ENCODE measurements at regions not wholly inside any gene's neighbourhood (a gene's known extent, or its start where the extent isn't known, plus 50 kb on each side); places are given as distances from the start of the nearest gene placed in this dataset.
"Not testable (repeated sequence)": the region's sequence is repeated elsewhere in the genome, so short reads cannot be mapped to it uniquely, and the experiment has no call there.

DNA sequence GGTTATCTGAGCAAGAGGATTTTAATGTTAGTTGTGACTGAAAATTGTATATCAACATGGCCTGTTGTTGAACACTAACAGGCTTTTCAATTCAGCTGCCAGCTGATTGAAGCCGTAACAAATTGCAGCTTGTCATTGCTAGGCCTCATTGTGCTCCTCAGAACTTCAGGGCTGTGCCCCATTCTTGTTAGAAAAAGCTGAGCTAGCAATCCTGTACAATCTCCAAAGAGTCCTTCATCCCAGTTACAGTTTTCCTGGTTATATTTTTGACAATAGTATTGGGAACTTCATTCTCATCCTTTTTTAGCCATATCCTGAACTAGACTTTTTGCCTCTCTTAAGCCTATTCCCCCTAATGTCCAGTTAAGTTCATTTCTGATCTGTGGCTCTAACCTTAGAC is 564.1 kb upstream of the ATXN7L3B start:
- DNase-seq (ENCODE audit: low spot score in 2 of 2) = no peak
- Histone ChIP-seq H3K27ac (peak overlapping the region in 1 of 4 donors; percentile 11), H3K4me1 (no peaks in the 10 kb centered on the region), H3K9me3 (peaks cover 0 to 4% (median 0%) of the 10 kb centered on the region in 4 donors), H3K4me3 (no peak overlapping the region), H3K36me3 (no peaks in the 10 kb centered on the region), H3K27me3 (no peaks in the 10 kb centered on the region)
- 44 to 52% methylated on average over 1 of the region's 1 CpG for WGBS, 2 donors
- TF ChIP-seq EP300 (IDR thresholded peaks at IDR 0.05) = no peak
- TF ChIP-seq, protein P1, sequence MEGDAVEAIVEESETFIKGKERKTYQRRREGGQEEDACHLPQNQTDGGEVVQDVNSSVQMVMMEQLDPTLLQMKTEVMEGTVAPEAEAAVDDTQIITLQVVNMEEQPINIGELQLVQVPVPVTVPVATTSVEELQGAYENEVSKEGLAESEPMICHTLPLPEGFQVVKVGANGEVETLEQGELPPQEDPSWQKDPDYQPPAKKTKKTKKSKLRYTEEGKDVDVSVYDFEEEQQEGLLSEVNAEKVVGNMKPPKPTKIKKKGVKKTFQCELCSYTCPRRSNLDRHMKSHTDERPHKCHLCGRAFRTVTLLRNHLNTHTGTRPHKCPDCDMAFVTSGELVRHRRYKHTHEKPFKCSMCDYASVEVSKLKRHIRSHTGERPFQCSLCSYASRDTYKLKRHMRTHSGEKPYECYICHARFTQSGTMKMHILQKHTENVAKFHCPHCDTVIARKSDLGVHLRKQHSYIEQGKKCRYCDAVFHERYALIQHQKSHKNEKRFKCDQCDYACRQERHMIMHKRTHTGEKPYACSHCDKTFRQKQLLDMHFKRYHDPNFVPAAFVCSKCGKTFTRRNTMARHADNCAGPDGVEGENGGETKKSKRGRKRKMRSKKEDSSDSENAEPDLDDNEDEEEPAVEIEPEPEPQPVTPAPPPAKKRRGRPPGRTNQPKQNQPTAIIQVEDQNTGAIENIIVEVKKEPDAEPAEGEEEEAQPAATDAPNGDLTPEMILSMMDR (IDR thresholded peaks at IDR 0.05) = no peak
- TF ChIP-seq POLR2A (IDR thresholded peaks at IDR 0.05) = no peak

DNA sequence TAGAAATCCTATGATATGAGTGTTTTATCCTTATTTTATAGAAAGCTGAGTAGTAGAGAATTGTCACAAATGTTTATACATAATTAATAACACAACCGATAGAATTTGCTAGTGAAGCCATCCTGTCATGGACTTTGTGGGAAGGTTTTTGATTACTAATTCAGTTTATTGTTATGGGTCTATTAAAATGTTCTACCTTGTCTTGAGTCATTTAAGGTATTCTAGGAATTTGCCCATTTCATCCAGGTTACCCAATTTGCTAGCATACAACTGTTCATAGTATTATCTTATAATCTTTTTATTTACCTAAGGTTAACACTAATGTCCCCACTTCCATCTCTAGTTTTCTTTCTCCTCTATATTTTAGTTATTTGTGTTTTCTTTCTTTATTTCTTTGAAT is 553.1 kb upstream of the ATXN7L3B start:
- Histone ChIP-seq H3K4me3 (no peak overlapping the region), H3K36me3 (no peaks in the 10 kb centered on the region), H3K27ac (no peak overlapping the region), H3K4me1 (no peaks in the 10 kb centered on the region), H3K27me3 (no peaks in the 10 kb centered on the region), H3K9me3 (no peaks in the 10 kb centered on the region)
- no peak for TF ChIP-seq EP300 (IDR thresholded peaks at IDR 0.05)
- no peak for DNase-seq (ENCODE audit: low spot score in 2 of 2)
- 91 to 100% methylated on average over 1 of the region's 1 CpG for WGBS, 2 donors

GRCh38 chr12:73991138-73991537 is 546.5 kb upstream of the ATXN7L3B start:
- no peaks in the 10 kb centered on the region for H3K4me1 ChIP-seq
- no peak overlapping the region for H3K27ac ChIP-seq
- no peaks in the 10 kb centered on the region for H3K9me3 ChIP-seq
- 70 to 72% methylated on average over 3 of the region's 3 CpGs for WGBS, 2 donors
- H3K36me3 ChIP-seq = no peaks in the 10 kb centered on the region
- H3K27me3 ChIP-seq = no peaks in the 10 kb centered on the region
- TF ChIP-seq POLR2A (IDR thresholded peaks at IDR 0.05) (no peak), EP300 (IDR thresholded peaks at IDR 0.05) (no peak)
- TF ChIP-seq, protein P1 (IDR thresholded peaks at IDR 0.05) = no peak
- no peak for DNase-seq (ENCODE audit: low spot score in 2 of 2)
- H3K4me3 ChIP-seq = no peak overlapping the region

DNA sequence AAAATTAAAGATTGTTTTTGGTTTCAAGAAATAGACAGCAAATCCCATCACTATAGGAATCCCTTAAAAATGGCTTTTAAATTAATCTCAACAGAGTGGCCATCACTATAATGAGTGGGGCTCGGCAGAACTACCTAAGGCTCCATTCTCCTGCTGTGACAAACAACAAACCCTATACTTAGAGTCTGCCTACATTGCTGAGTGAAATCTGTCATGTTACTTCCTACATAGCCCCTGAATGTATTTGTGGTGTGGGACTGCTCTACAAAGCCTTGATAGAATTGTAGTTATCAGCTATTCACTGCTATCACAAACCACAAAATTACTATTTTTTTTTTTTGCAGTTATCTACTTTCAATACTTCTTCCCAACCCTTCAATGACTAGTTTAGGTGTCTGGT is 538.7 kb upstream of the ATXN7L3B start:
- H3K36me3 ChIP-seq = no peaks in the 10 kb centered on the region
- H3K27me3 ChIP-seq = no peaks in the 10 kb centered on the region
- no peaks in the 10 kb centered on the region for H3K4me1 ChIP-seq
- no peaks in the 10 kb centered on the region for H3K9me3 ChIP-seq
- DNase-seq (ENCODE audit: low spot score in 2 of 2) = no peak
- H3K4me3 ChIP-seq = no peak overlapping the region
- TF ChIP-seq EP300 (IDR thresholded peaks at IDR 0.05) = no peak
- TF ChIP-seq POLR2A (IDR thresholded peaks at IDR 0.05) = no peak
- TF ChIP-seq, protein P1 (IDR thresholded peaks at IDR 0.05) = no peak
- no peak overlapping the region for H3K27ac ChIP-seq
- 71 to 81% methylated on average over 1 of the region's 1 CpG for WGBS, 2 donors

GRCh38 chr12:74015118-74015517 is 522.5 kb upstream of the ATXN7L3B start:
- TF ChIP-seq EP300 (IDR thresholded peaks at IDR 0.05) (no peak), POLR2A (IDR thresholded peaks at IDR 0.05) (no peak)
- TF ChIP-seq, protein P1 (IDR thresholded peaks at IDR 0.05) = no peak
- DNase-seq (ENCODE audit: low spot score in 2 of 2) = no peak
- no peaks in the 10 kb centered on the region for H3K4me1 ChIP-seq
- no peaks in the 10 kb centered on the region for H3K9me3 ChIP-seq
- 95% methylated on average over 5 of the region's 5 CpGs for WGBS, 2 donors
- H3K4me3 ChIP-seq = no peak overlapping the region
- no peaks in the 10 kb centered on the region for H3K36me3 ChIP-seq
- H3K27me3 ChIP-seq = no peaks in the 10 kb centered on the region
- no peak overlapping the region for H3K27ac ChIP-seq

DNA sequence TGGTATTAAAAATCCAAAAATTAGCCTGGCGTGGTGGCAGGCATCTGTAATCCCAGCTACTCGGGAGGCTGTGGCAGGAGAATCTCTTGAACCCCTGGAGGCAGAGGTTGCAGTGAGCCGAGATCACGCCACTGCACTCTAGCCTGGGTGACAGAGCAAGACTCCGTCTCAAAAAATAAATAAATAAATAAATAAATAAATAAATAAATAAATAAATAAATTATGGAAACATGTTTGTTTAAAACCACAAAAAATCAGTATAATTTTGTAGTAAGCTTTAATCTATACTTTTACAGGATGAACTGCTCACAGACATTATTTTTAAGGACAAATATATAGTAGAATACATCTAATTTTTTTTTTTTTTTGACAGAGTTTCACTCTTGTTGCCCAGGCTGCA is 521.3 kb upstream of the ATXN7L3B start:
- H3K36me3 ChIP-seq; H3K4me3 ChIP-seq; H3K4me1 ChIP-seq; DNase-seq (ENCODE audit: low spot score in 2 of 2); H3K9me3 ChIP-seq; H3K27ac ChIP-seq; H3K27me3 ChIP-seq: not testable (repeated sequence)
- WGBS, 2 donors = 95 to 96% methylated on average over 5 of the region's 5 CpGs

Data from tibial nerve (tissue), 4 donors.